PC-9 (cell line): ENCODE measurements at regions not wholly inside any gene's neighbourhood (a gene's known extent, or its start where the extent isn't known, plus 50 kb on each side); places are given as distances from the start of the nearest gene placed in this dataset.

Source experiments
- CTCF ChIP-seq: fragments of 200-600 bp; sonication (generic); conservative IDR thresholded peaks from 2 replicates; pipeline ENCODE4 v1.6.1; 2017; ENCODE audit warnings: mixed run types, antibody characterized with exemption, mild to moderate bottlenecking, moderate library complexity
- EZH2 ChIP-seq: fragments of 200-600 bp; sonication (generic); IDR thresholded peaks from 2 replicates; pipeline ENCODE4 v1.8.0; 2017; ENCODE audit warnings: antibody characterized with exemption, low read depth

- TF ChIP-seq CTCF (no peak), EZH2 (no peak)
Measured at GRCh38 chr4:3660928-3661515, 105.2 kb upstream of the ADRA2C start.
